ENCODE measurements at regions not wholly inside any gene's neighbourhood (a gene's known extent, or its start where the extent isn't known, plus 50 kb on each side); places are given as distances from the start of the nearest gene placed in this dataset.
"Not testable (repeated sequence)": the region's sequence is repeated elsewhere in the genome, so short reads cannot be mapped to it uniquely, and the experiment has no call there.

- no peak for DNase-seq (ENCODE audit: low read depth in 2 of 2)
Observed at GRCh38 chr6:140388192-140388802, 1013.8 kb upstream of the CITED2 start.

- no peak for DNase-seq (ENCODE audit: low read depth in 2 of 2)
Observed at GRCh38 chr6:140385679-140386078, 1011.2 kb upstream of the CITED2 start.

GRCh38 chr6:140382355-140382754, 1007.9 kb upstream of the CITED2 start:
- DNase-seq (ENCODE audit: low read depth in 2 of 2), result no peak

- no peak for DNase-seq (ENCODE audit: low read depth in 2 of 2)
Observed at GRCh38 chr6:140380427-140381218, 1006.2 kb upstream of the CITED2 start.

- no peak for DNase-seq (ENCODE audit: low read depth in 2 of 2)
Observed at GRCh38 chr6:140379919-140380318, 1005.5 kb upstream of the CITED2 start.

- DNase-seq (ENCODE audit: low read depth in 2 of 2), result no peak
Observed at GRCh38 chr6:140376209-140376608, 1001.8 kb upstream of the CITED2 start.

- DNase-seq (ENCODE audit: low read depth in 2 of 2), result not testable (repeated sequence)
Observed at GRCh38 chr6:140373728-140374127, 999.3 kb upstream of the CITED2 start.

GRCh38 chr6:140372064-140372463, 997.6 kb upstream of the CITED2 start:
- no peak for DNase-seq (ENCODE audit: low read depth in 2 of 2)

GRCh38 chr6:140370976-140371870, 996.8 kb upstream of the CITED2 start:
- DNase-seq (ENCODE audit: low read depth in 2 of 2), result no peak

- DNase-seq (ENCODE audit: low read depth in 2 of 2), result no peak
Observed at GRCh38 chr6:140370441-140370840, 996.0 kb upstream of the CITED2 start.

GRCh38 chr6:140366991-140367390, 992.5 kb upstream of the CITED2 start:
- DNase-seq (ENCODE audit: low read depth in 2 of 2), result no peak

GRCh38 chr6:140364916-140365315, 990.5 kb upstream of the CITED2 start:
- no peak for DNase-seq (ENCODE audit: low read depth in 2 of 2)

- no peak for DNase-seq (ENCODE audit: low read depth in 2 of 2)
Observed at GRCh38 chr6:140360651-140361050, 986.2 kb upstream of the CITED2 start.

- DNase-seq (ENCODE audit: low read depth in 2 of 2), result no peak
Observed at GRCh38 chr6:140355476-140355875, 981.0 kb upstream of the CITED2 start.

GRCh38 chr6:140354296-140354695, 979.8 kb upstream of the CITED2 start:
- DNase-seq (ENCODE audit: low read depth in 2 of 2), result no peak

- no peak for DNase-seq (ENCODE audit: low read depth in 2 of 2)
Observed at GRCh38 chr6:140353536-140353935, 979.1 kb upstream of the CITED2 start.

GRCh38 chr6:140346428-140346827, 972.0 kb upstream of the CITED2 start:
- DNase-seq (ENCODE audit: low read depth in 2 of 2), result no peak

- DNase-seq (ENCODE audit: low read depth in 2 of 2), result no peak
Observed at GRCh38 chr6:140345935-140346334, 971.5 kb upstream of the CITED2 start.

GRCh38 chr6:140344142-140344913, 969.9 kb upstream of the CITED2 start:
- no peak for DNase-seq (ENCODE audit: low read depth in 2 of 2)

GRCh38 chr6:140343128-140343527, 968.7 kb upstream of the CITED2 start:
- no peak for DNase-seq (ENCODE audit: low read depth in 2 of 2)

- no peak for DNase-seq (ENCODE audit: low read depth in 2 of 2)
Observed at GRCh38 chr6:140341272-140341671, 966.8 kb upstream of the CITED2 start.

- DNase-seq (ENCODE audit: low read depth in 2 of 2), result no peak
Observed at GRCh38 chr6:140340795-140341194, 966.3 kb upstream of the CITED2 start.
